GM18861 (cell line): ENCODE measurements at regions not wholly inside any gene's neighbourhood (a gene's known extent, or its start where the extent isn't known, plus 50 kb on each side); places are given as distances from the start of the nearest gene placed in this dataset.

Experiments
- ATAC-seq: cut with Tn5 transposase; IDR thresholded peaks from one replicate; pipeline ENCODE4 v1.9.1; 2021; ENCODE audit not compliant: unreplicated experiment

DNA sequence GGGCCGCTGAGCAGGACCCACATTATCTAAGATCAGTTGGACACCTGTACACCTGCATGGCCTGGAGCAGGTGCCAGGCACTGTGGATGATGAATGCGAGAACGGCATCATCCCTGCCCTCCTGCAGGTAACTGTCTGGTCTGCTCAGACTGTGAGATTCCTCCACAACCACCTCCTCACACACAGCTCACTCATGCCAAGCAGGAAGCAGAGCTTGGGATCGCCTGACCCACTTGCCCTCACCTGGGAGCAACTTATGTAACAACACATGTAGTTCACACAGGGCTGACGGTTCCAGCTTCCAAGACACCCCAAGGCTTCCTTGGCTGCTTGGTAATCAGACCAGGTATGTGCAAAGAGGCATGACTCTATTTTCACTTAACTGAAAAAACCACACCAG lies 359.2 kb downstream of the PREX1 start:
- no peak for ATAC-seq

- ATAC-seq: no peak
Measured at GRCh38 chr20:48467622-48468021, 360.2 kb downstream of the PREX1 start.

GRCh38 chr20:48465271-48465670 lies 362.5 kb downstream of the PREX1 start:
- no peak for ATAC-seq

- ATAC-seq: no peak
Measured at GRCh38 chr20:48463916-48464315, 363.9 kb downstream of the PREX1 start.

GRCh38 chr20:48463096-48463720 lies 364.6 kb downstream of the PREX1 start:
- ATAC-seq: no peak

DNA sequence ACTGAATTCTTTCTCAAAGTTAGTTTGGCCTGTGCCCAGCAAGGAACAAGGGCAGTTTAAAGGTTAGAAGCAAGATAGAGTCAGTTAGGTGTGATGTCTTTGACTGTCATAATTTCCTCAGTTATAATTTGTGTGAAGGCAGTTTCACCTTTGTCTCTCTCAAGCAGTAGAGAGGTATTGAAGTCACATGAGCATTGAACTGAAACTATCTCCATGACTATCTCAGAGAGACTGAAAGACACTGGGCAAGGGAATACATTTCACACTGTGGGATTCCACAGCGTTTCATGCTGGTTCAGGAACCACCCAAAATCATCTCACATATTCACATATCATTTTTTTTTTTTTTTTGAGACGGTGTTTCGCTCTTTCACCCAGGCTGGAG lies 366.1 kb downstream of the PREX1 start:
- ATAC-seq: no peak

DNA sequence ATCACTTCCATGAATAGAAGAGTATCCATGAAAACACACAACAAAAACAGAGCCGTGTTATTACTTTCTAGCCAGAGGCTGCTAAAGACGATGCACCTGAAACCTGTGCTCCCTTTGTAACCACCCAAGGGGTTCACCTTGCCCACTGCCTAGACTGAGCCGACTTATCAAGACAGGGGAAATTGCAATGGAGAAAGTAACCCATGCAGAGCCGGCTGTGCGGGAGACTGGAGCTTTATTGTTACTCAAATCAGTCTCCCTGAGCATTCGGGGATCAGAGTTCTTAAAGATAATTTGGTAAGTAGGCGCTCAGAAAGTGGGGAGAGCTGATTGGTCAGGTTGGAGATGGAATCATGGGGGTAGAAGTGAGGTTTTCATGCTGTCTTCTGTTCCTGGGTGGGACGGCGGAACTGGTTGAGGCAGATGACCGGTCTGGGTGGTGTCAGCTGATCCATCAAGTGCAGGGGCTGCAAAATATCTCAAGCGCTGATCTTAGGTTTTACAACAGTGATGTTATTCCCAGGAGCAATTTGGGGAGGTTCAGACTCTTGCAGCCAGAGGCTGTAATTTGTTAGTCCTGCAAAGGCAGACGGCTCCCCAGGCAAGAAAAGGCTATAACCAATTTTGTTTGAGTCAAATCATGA lies 366.6 kb downstream of the PREX1 start:
- no peak for ATAC-seq

- no peak for ATAC-seq
Measured at GRCh38 chr20:48460681-48461080, 367.1 kb downstream of the PREX1 start.

GRCh38 chr20:48459722-48460395 lies 367.9 kb downstream of the PREX1 start:
- ATAC-seq: no peak

DNA sequence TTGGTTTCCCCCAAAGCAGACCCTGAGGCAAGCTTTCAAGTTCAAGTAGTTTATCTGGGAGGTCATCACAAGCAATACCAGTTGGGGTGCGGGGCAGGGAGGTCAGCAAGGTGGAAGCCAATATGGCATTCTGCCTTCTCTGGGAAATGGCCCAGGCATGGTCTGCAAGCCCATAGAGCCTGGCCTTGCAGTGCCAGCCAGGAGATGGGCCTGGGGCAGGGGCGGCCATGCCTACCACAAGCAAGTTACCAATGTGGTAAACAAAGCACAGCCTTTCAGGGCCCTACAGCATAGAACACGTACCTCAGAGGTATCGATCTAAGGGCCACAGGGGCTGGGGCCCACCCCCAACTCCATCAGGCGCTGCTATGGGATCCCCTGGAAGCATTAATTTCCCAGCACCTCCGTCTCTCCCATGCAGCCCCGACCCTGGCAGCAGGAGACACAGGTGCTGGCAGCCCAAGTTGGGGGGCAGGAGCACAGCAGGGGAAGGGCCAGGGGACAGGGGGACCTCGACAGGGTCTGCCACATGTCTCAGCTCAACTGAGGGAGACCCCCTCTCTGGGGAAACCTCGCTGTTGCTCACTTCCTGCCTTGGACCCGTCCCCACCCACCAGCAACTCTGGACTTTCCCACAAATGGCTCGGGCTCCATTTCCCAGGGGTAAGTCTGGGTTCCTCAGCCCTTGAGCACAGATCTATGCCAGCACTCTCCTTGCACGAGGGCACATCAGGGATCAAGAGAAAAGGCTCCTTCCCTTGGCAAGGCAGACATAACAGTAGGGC lies 369.0 kb downstream of the PREX1 start:
- no peak for ATAC-seq

GRCh38 chr20:48458003-48458377 lies 369.8 kb downstream of the PREX1 start:
- ATAC-seq: no peak

GRCh38 chr20:48457193-48458002 lies 370.4 kb downstream of the PREX1 start:
- ATAC-seq: no peak

GRCh38 chr20:48456366-48457192 lies 371.2 kb downstream of the PREX1 start:
- ATAC-seq: no peak

GRCh38 chr20:48455651-48456365 lies 372.0 kb downstream of the PREX1 start:
- no peak for ATAC-seq

DNA sequence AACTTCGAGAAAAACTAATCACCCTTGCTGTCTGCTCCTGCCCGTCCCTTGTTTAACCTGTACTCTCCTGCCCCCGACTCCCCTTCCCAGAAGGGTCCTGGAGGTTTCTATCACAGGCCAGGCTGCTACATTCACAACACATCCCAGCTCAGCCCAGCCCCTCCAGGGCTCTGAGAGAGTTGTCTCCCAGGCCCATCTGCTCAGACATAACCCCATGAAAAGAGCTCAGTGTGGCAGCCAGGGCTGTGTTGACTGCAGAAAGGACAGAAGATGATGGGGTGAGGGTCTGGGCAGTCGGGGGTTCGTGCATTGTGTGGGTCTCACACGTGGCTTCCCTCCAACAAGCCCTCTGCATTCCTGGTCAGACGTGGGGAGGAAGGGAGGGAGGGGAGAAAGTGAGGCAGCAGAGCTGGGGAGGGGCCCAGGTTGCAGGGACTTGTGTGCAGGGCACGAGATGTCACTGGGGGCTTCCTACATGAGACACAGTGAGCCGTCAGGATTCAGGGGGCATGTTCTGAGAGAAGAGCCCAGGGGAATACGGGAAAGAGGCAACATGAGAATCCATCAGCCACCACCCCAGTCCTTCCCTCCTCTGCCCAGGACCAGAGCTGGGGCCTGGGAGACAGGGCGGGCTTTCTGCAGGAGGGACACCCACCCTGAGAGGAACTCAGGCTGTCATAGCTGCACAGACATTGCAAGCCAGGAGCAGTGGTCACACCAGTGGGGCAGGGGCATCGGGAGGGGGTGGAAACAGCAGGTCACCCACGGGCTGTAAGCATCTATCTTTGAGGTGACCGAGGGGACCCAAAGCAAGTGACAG lies 372.9 kb downstream of the PREX1 start:
- ATAC-seq: no peak

DNA sequence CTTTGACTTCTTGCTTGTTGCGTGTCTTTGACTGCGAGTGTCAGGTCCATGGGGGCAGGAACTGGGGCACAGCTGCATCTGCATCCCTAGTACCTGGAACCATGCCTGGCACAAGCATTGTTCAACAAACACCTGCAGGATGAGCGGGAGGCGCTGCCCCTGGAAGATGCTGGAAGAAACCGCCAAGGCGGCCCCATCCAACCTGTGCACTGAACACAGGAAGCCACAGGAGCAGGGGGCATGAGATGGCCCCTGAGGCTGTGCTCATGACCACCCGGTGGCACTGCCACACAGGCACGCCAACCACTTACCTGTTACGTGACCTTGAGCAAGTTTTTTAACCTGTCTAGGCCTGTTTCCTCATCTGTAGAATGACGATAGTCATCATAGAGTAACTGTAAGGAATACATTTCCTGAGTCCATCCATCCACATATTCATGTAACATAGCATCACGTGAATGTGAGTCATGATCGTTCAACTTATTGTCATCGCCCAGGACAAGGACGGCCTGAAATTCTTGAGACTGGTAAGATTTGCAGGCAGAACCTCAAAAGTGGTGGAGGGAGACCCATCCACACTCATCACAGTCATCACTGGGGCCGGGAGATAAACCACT lies 374.2 kb downstream of the PREX1 start:
- no peak for ATAC-seq

DNA sequence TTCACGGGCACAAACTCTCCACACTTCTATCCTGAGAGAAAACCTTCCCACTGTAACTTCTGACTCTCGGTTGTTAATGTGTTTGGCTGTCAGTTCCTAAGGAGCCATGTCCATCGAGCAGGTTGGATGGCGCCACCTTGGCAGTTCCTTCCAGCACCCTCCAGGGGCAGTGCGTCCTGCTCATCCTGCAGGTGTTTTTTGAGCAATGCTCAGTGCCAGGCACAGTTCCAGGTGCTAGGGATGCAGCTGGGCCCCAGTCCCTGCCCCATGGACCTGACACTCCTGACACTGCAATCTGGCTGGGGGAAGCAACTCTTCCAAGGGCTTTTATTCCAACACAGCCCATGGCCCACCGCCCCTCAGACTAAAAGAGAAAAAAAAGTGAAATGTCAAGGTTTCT lies 376.4 kb downstream of the PREX1 start:
- no peak for ATAC-seq
